SK-N-SH (cell line): ENCODE measurements at regions not wholly inside any gene's neighbourhood (a gene's known extent, or its start where the extent isn't known, plus 50 kb on each side); places are given as distances from the start of the nearest gene placed in this dataset.

Experiments
- CTCF ChIA-PET: fragments of 300-600, 350-600 bp; formaldehyde crosslinking; extraction: SDS; loops from one replicate; lab custom pipeline; 2021; lab: Yijun Ruan, JAX
- POLR2A ChIA-PET: fragments of 350-600 bp; sonication (Branson Sonifier 250); formaldehyde crosslinking; extraction: SDS; loops from one replicate; lab custom pipeline; 2020; ENCODE audit warnings: antibody characterized with exemption, inconsistent platforms; lab: Yijun Ruan, JAX
- DNase-seq: peaks from one replicate; pipeline ENCODE4 v3.0.0; 2012
- H2AFZ ChIP-seq: fragments of 200-600 bp; sonication (generic); 2 replicates; pipeline ENCODE4 v1.8.1; 2016; ENCODE audit warnings: antibody characterized with exemption, mild to moderate bottlenecking, low read depth
- H3F3A ChIP-seq: fragments of 200-600 bp; sonication (generic); replicated peaks from 2 replicates; pipeline ENCODE3; 2016; ENCODE audit warnings: antibody characterized with exemption, mild to moderate bottlenecking; ENCODE audit not compliant: insufficient read depth
- H3K27ac ChIP-seq, 2 experiments: fragments of 200-500 bp in 1 of 2; fragments of 200-600 bp in 1 of 2; sonication (Bioruptor generic) in 1 of 2; sonication (generic), shearing (Covaris generic) in 1 of 2; 2 replicates each; pipeline versions ENCODE4 v1.5.1 to v1.6.1; 2014 to 2016; ENCODE audit warnings: low read depth in 2 of 2, inconsistent platforms in 1 of 2, low read length in 1 of 2, mild to moderate bottlenecking in 1 of 2, mixed read lengths in 1 of 2
- H3K27me3 ChIP-seq: fragments of 200-600 bp; sonication (generic), shearing (Covaris generic); 2 replicates; pipeline ENCODE4 v1.6.1; 2016; ENCODE audit warnings: mixed run types; ENCODE audit not compliant: insufficient read depth
- H3K36me3 ChIP-seq, 2 experiments: fragments of 200-500 bp in 1 of 2; fragments of 200-600 bp in 1 of 2; sonication (Bioruptor generic) in 1 of 2; sonication (generic) in 1 of 2; replicated peaks in 1 of 2; 2 replicates each; pipeline versions ENCODE3 to v1.5.1; 2014 to 2016; ENCODE audit warnings: low read length in 1 of 2, mild to moderate bottlenecking in 1 of 2; ENCODE audit not compliant: insufficient read depth in 2 of 2, control insufficient read depth in 1 of 2
- H3K4me1 ChIP-seq, 2 experiments: fragments of 200-500 bp in 1 of 2; fragments of 200-600 bp in 1 of 2; sonication (Bioruptor generic) in 1 of 2; sonication (generic), shearing (Covaris generic) in 1 of 2; 2 replicates each; pipeline versions ENCODE4 v1.5.1 to v1.6.1; 2014 to 2016; ENCODE audit warnings: low read depth in 1 of 2, low read length in 1 of 2, mixed run types in 1 of 2; ENCODE audit not compliant: insufficient read depth in 2 of 2, control insufficient read depth in 1 of 2
- H3K4me2 ChIP-seq: fragments of 200-600 bp; sonication (generic), shearing (Covaris generic); 2 replicates; pipeline ENCODE4 v1.6.1; 2017; ENCODE audit warnings: mixed run types
- H3K4me3 ChIP-seq, 2 experiments: fragments of 200-500 bp in 1 of 2; fragments of 200-600 bp in 1 of 2; sonication (Bioruptor generic) in 1 of 2; sonication (generic), shearing (Covaris generic) in 1 of 2; 2 replicates each; pipeline versions ENCODE4 v1.5.1 to v1.8.1; 2014 to 2016; ENCODE audit warnings: low read depth in 2 of 2, inconsistent platforms in 1 of 2, low read length in 1 of 2, mild to moderate bottlenecking in 1 of 2, mixed read lengths in 1 of 2, moderate library complexity in 1 of 2
- H3K79me2 ChIP-seq: fragments of 200-600 bp; sonication (generic); 2 replicates; pipeline ENCODE4 v1.8.1; 2017; ENCODE audit warnings: mild to moderate bottlenecking; ENCODE audit not compliant: insufficient read depth
- H3K9ac ChIP-seq: fragments of 200-600 bp; sonication (generic); 2 replicates; pipeline ENCODE4 v1.6.1; 2017; ENCODE audit warnings: mixed run types
- H3K9me2 ChIP-seq: fragments of 200-600 bp; sonication (generic); 2 replicates; pipeline ENCODE4 v1.6.1; 2017; ENCODE audit warnings: mixed run types
- H3K9me3 ChIP-seq: fragments of 200-600 bp; sonication (generic); 2 replicates; pipeline ENCODE4 v1.6.1; 2017; ENCODE audit warnings: mixed run types, mild to moderate bottlenecking, moderate library complexity
- H4K20me1 ChIP-seq: fragments of 200-600 bp; sonication (generic); 2 replicates; pipeline ENCODE4 v1.6.1; 2017; ENCODE audit warnings: mild to moderate bottlenecking, mixed run types; ENCODE audit not compliant: insufficient read depth
- EP300 ChIP-seq, 2 experiments: IDR thresholded peaks; 2 replicates each; pipeline versions ENCODE4 v1.4.0 to v1.6.1; 2012; ENCODE audit warnings: borderline replicate concordance in 1 of 2, low read depth in 1 of 2, low read length in 1 of 2
- EZH2phosphoT487 ChIP-seq: fragments of 200-600 bp; sonication (generic); IDR thresholded peaks from 2 replicates; pipeline ENCODE4 v1.6.1; 2017; ENCODE audit warnings: low read depth, mixed run types, mild to moderate bottlenecking, antibody characterized with exemption, moderate library complexity, borderline replicate concordance
- GATA2 ChIP-seq: sonication (generic); formaldehyde crosslinking; IDR thresholded peaks from 2 replicates; pipeline ENCODE4 v1.5.0; 2020; ENCODE audit warnings: mild to moderate bottlenecking, missing genetic modification reagents
- JUND ChIP-seq: IDR thresholded peaks from 2 replicates; pipeline ENCODE4 v1.4.0; 2012
- MEF2A ChIP-seq: IDR thresholded peaks from 2 replicates; pipeline ENCODE4 v1.4.0; 2012; ENCODE audit warnings: low read depth, borderline replicate concordance
- MXI1 ChIP-seq: IDR thresholded peaks from 2 replicates; pipeline ENCODE4 v1.6.1; 2012; ENCODE audit warnings: mild to moderate bottlenecking, low read depth, low read length, improper control_type of control experiment
- POLR2AphosphoS5 ChIP-seq: IDR thresholded peaks from 2 replicates; pipeline ENCODE4 v1.6.1; 2012; ENCODE audit warnings: low read depth, low read length
- RAD21 ChIP-seq: IDR thresholded peaks from 2 replicates; pipeline ENCODE4 v1.6.1; 2012; ENCODE audit warnings: mild to moderate bottlenecking, low read length
- RCOR1 ChIP-seq: fragments of 150-350 bp; IDR thresholded peaks from 2 replicates; pipeline ENCODE4 v1.6.1; 2017; ENCODE audit warnings: antibody characterized with exemption, low read length
- RFX5 ChIP-seq: IDR thresholded peaks from 2 replicates; pipeline ENCODE4 v1.6.1; 2012; ENCODE audit warnings: mild to moderate bottlenecking, improper control_type of control experiment, low read length
- SIN3A ChIP-seq: IDR thresholded peaks from 2 replicates; pipeline ENCODE4 v1.6.1; 2012; ENCODE audit warnings: low read depth, mild to moderate bottlenecking, low read length, moderate library complexity, borderline replicate concordance
- SMC3 ChIP-seq: IDR thresholded peaks from 2 replicates; pipeline ENCODE4 v1.6.1; 2012; ENCODE audit warnings: low read depth, low read length, improper control_type of control experiment
- TCF12 ChIP-seq: IDR thresholded peaks from 2 replicates; pipeline ENCODE4 v1.4.0; 2012
- TEAD4 ChIP-seq: IDR thresholded peaks from 2 replicates; pipeline ENCODE4 v1.4.0; 2012; ENCODE audit warnings: mild to moderate bottlenecking, borderline replicate concordance; ENCODE audit not compliant: insufficient read depth
- WGBS: methylation state at CpG from one replicate; pipeline ENCODE4 v1.1.6; 2017; ENCODE audit warnings: low lambda C conversion rate; 5-methylcytosine and 5-hydroxymethylcytosine counted together
- TF ChIP-seq, protein P1 (sequence below): IDR thresholded peaks from 2 replicates; pipeline ENCODE4; 2012
- TF ChIP-seq, protein P2 (sequence below): fragments of 150-350 bp; IDR thresholded peaks from 2 replicates; pipeline ENCODE4 v1.6.1; 2017; ENCODE audit warnings: antibody characterized with exemption, low read length, low read depth, borderline replicate concordance
- TF ChIP-seq, protein P3 (sequence below): IDR thresholded peaks from 2 replicates; pipeline ENCODE4 v1.4.0; 2012; ENCODE audit warnings: low read depth, borderline replicate concordance
- TF ChIP-seq, protein P4 (sequence below): fragments of 150-350 bp; IDR thresholded peaks from 2 replicates; pipeline ENCODE4 v1.6.1; 2016; ENCODE audit warnings: mild to moderate bottlenecking, low read depth, low read length

DNA sequence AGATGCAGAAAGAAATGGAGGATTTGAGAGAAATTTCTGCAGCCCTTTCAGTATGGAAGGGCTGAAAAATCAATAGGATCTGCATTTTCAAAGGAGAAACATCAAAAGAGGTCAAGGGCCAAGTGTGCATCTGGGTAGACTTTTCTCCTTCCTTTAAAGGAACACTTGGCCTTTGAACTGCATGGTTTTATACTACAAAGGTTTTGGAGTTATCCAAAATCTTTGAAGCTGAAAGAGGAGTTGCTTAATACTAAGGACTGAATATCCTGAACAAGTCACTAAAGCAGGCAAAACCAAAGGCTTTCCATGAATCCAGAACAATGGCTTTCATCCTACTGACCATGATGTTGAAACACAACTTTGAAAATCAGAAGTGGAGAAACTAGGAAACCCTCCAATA lies 553.7 kb upstream of the LMCD1 start:
- CTCF ChIA-PET = no interaction called here
- Histone ChIP-seq H3K9me2 (no peaks in the 10 kb centered on the region), H2AFZ (no peak overlapping the region), H3K36me3 (no peaks in the 10 kb centered on the region), H4K20me1 (no peaks in the 10 kb centered on the region), H3F3A (no peaks in the 10 kb centered on the region), H3K27me3 (no peaks in the 10 kb centered on the region), H3K27ac (no peak overlapping the region), H3K4me1 (no peaks in the 10 kb centered on the region), H3K4me2 (no peak overlapping the region), H3K79me2 (no peaks in the 10 kb centered on the region), H3K9ac (no peak overlapping the region), H3K9me3 (0 out of 2 replicates have a peak, but pooled peaks cover 3% of the 10 kb centered on the region), H3K4me3 (no peak overlapping the region)
- TF ChIP-seq RAD21 (no peak), MXI1 (no peak), RCOR1 (no peak), SMC3 (no peak), EZH2phosphoT487 (no peak), RFX5 (no peak)
- TF ChIP-seq, protein P1, sequence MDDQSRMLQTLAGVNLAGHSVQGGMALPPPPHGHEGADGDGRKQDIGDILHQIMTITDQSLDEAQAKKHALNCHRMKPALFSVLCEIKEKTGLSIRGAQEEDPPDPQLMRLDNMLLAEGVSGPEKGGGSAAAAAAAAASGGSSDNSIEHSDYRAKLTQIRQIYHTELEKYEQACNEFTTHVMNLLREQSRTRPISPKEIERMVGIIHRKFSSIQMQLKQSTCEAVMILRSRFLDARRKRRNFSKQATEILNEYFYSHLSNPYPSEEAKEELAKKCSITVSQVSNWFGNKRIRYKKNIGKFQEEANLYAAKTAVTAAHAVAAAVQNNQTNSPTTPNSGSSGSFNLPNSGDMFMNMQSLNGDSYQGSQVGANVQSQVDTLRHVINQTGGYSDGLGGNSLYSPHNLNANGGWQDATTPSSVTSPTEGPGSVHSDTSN = no peak
- TF ChIP-seq, protein P2, sequence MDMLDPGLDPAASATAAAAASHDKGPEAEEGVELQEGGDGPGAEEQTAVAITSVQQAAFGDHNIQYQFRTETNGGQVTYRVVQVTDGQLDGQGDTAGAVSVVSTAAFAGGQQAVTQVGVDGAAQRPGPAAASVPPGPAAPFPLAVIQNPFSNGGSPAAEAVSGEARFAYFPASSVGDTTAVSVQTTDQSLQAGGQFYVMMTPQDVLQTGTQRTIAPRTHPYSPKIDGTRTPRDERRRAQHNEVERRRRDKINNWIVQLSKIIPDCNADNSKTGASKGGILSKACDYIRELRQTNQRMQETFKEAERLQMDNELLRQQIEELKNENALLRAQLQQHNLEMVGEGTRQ = no peak
- TF ChIP-seq, protein P3, sequence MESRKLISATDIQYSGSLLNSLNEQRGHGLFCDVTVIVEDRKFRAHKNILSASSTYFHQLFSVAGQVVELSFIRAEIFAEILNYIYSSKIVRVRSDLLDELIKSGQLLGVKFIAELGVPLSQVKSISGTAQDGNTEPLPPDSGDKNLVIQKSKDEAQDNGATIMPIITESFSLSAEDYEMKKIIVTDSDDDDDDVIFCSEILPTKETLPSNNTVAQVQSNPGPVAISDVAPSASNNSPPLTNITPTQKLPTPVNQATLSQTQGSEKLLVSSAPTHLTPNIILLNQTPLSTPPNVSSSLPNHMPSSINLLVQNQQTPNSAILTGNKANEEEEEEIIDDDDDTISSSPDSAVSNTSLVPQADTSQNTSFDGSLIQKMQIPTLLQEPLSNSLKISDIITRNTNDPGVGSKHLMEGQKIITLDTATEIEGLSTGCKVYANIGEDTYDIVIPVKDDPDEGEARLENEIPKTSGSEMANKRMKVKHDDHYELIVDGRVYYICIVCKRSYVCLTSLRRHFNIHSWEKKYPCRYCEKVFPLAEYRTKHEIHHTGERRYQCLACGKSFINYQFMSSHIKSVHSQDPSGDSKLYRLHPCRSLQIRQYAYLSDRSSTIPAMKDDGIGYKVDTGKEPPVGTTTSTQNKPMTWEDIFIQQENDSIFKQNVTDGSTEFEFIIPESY = no peak
- DNase-seq = no peak
- POLR2A ChIA-PET = no interaction called here

DNA sequence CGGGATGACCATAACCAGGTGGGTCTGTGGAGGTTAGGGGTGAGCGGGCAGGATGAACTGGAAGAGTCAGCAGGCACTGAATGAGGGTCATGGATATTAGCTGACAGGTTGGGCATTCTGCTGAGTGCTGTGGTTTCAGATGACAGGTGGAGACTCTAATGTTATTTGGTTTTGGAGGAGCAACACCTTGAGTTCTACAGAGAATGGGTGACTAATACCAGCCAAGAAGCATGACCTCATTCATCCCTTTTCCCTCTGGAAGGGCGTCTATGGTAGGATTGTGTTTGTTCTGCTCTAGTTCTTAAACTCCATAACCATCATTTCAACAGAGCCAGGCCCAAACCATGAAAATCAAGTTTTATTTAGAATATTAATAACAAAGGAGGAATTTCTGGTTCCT lies 550.7 kb upstream of the LMCD1 start:
- no peak for DNase-seq
- CTCF ChIA-PET = no interaction called here
- Histone ChIP-seq H3F3A (no peaks in the 10 kb centered on the region), H2AFZ (no peak overlapping the region), H3K27ac (no peak overlapping the region), H3K4me3 (no peak overlapping the region), H3K9me3 (0 out of 2 replicates have a peak, but pooled peaks cover 3% of the 10 kb centered on the region), H3K9ac (no peak overlapping the region), H3K4me1 (no peaks in the 10 kb centered on the region), H3K9me2 (no peaks in the 10 kb centered on the region), H3K36me3 (no peaks in the 10 kb centered on the region), H3K4me2 (no peak overlapping the region), H4K20me1 (no peaks in the 10 kb centered on the region), H3K27me3 (no peaks in the 10 kb centered on the region), H3K79me2 (no peaks in the 10 kb centered on the region)
- POLR2A ChIA-PET = no interaction called here
- WGBS = 40% methylated on average over 3 of the region's 3 CpGs
- TF ChIP-seq EZH2phosphoT487 (no peak), SIN3A (no peak), TEAD4 (no peak), POLR2AphosphoS5 (no peak), JUND (no peak), EP300 (IDR thresholded peaks at IDR 0.05; ENCODE audit: borderline replicate concordance in 1 of 2, low read depth in 1 of 2, low read length in 1 of 2) (no peak), TCF12 (no peak), MEF2A (no peak), GATA2 (CRISPR knock-in tag) (no peak)
- TF ChIP-seq, protein P3 = no peak
- TF ChIP-seq, protein P4, sequence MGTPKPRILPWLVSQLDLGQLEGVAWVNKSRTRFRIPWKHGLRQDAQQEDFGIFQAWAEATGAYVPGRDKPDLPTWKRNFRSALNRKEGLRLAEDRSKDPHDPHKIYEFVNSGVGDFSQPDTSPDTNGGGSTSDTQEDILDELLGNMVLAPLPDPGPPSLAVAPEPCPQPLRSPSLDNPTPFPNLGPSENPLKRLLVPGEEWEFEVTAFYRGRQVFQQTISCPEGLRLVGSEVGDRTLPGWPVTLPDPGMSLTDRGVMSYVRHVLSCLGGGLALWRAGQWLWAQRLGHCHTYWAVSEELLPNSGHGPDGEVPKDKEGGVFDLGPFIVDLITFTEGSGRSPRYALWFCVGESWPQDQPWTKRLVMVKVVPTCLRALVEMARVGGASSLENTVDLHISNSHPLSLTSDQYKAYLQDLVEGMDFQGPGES = no peak
- TF ChIP-seq, protein P2 = no peak
